ENCODE measurements at regions not wholly inside any gene's neighbourhood (a gene's known extent, or its start where the extent isn't known, plus 50 kb on each side); places are given as distances from the start of the nearest gene placed in this dataset.

- Histone ChIP-seq H3K79me2 (replicated peaks; ENCODE audit: insufficient read depth) (no peaks in the 10 kb centered on the region), H3K27ac (ENCODE audit: low read depth) (no peak overlapping the region), H3K36me3 (ENCODE audit: insufficient read depth) (no peaks in the 10 kb centered on the region), H3K27me3 (ENCODE audit: insufficient read depth) (no peaks in the 10 kb centered on the region), H2AFZ (no peak overlapping the region), H3K9me2 (ENCODE audit: insufficient read depth) (peaks cover 16% of the 10 kb centered on the region), H3K4me2 (no peak overlapping the region), H3F3A (replicated peaks; ENCODE audit: low read depth) (no peaks in the 10 kb centered on the region), H3K4me1 (ENCODE audit: insufficient read depth) (peaks cover 3% of the 10 kb centered on the region; the same call in 1 of the 2 replicates), H3K4me3 (no peak overlapping the region), H4K20me1 (replicated peaks; ENCODE audit: insufficient read depth) (no peaks in the 10 kb centered on the region; the same call in 1 of the 2 replicates)
- peaks cover 23% of the 10 kb centered on the region for H3K4me1 Mint-ChIP-seq
- no peak overlapping the region for H3K27ac Mint-ChIP-seq
- H3K9me3 Mint-ChIP-seq = no peaks in the 10 kb centered on the region
- ATAC-seq (no peak), DNase-seq (ENCODE audit: low spot score) (no peak)
- H3K36me3 Mint-ChIP-seq (ENCODE audit: low read depth) = no peaks in the 10 kb centered on the region; the same call in 1 of the 3 replicates
- no peak for TF ChIP-seq NANOG (IDR thresholded peaks at IDR 0.05; ENCODE audit: borderline replicate concordance)
- no peak for TF ChIP-seq EZH2 (IDR thresholded peaks at IDR 0.05; ENCODE audit: low read depth, unreplicated experiment)
- no peak for TF ChIP-seq CREB1 (CRISPR knock-in tag; IDR thresholded peaks at IDR 0.05; ENCODE audit: low read depth)
- TF ChIP-seq, protein P1, sequence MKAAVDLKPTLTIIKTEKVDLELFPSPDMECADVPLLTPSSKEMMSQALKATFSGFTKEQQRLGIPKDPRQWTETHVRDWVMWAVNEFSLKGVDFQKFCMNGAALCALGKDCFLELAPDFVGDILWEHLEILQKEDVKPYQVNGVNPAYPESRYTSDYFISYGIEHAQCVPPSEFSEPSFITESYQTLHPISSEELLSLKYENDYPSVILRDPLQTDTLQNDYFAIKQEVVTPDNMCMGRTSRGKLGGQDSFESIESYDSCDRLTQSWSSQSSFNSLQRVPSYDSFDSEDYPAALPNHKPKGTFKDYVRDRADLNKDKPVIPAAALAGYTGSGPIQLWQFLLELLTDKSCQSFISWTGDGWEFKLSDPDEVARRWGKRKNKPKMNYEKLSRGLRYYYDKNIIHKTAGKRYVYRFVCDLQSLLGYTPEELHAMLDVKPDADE (IDR thresholded peaks at IDR 0.05) = no peak
- no peak for TF ChIP-seq JUNB (IDR thresholded peaks at IDR 0.05; ENCODE audit: unreplicated experiment)
- TF ChIP-seq CTCF (conservative IDR thresholded peaks at IDR 0.05; ENCODE audit: low read depth in 2 of 2) = no peak
- no peak overlapping the region for H3K4me3 Mint-ChIP-seq
- peaks cover 3% of the 10 kb centered on the region for H3K27me3 Mint-ChIP-seq (ENCODE audit: insufficient read depth, low read depth, poor library complexity)
Observed at GRCh38 chr6:111980971-111981840, 72.7 kb upstream of the CCN6 start.

DNA sequence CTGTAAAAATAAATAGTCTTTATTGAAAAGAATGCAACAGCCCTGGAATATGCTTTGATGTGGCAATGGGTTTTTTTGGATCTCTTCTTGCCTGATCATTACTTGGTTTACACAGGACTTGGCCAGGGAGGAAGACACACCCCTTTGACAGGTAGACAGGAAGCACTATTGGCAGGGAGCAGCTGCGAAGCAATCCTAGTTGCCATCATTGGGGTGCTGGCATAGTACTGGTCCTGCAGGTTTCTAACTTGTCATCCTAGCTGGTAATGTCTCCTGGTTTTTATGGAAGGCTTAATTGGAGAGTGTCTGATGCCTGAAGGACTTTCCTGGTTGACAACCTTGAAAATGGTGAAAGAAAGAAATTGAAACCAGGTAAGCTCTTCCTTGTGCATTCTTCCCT, 71.2 kb upstream of the CCN6 start:
- H3K27me3 Mint-ChIP-seq (ENCODE audit: insufficient read depth, low read depth, poor library complexity) = peaks cover 5% of the 10 kb centered on the region
- DNase-seq (ENCODE audit: low spot score) (no peak), ATAC-seq (no peak)
- Histone ChIP-seq H3K27me3 (ENCODE audit: insufficient read depth) (no peaks in the 10 kb centered on the region), H4K20me1 (replicated peaks; ENCODE audit: insufficient read depth) (no peaks in the 10 kb centered on the region; the same call in 1 of the 2 replicates), H2AFZ (no peak overlapping the region), H3K27ac (ENCODE audit: low read depth) (no peak overlapping the region), H3K4me3 (no peak overlapping the region), H3F3A (replicated peaks; ENCODE audit: low read depth) (no peaks in the 10 kb centered on the region), H3K4me2 (no peak overlapping the region), H3K36me3 (ENCODE audit: insufficient read depth) (no peaks in the 10 kb centered on the region; the same call in 1 of the 2 replicates), H3K4me1 (ENCODE audit: insufficient read depth) (peaks cover 3% of the 10 kb centered on the region; the same call in 1 of the 2 replicates), H3K9me2 (ENCODE audit: insufficient read depth) (peaks cover 28% of the 10 kb centered on the region), H3K79me2 (replicated peaks; ENCODE audit: insufficient read depth) (no peaks in the 10 kb centered on the region)
- no peak overlapping the region for H3K4me3 Mint-ChIP-seq
- H3K27ac Mint-ChIP-seq = no peak overlapping the region
- peaks cover 4% of the 10 kb centered on the region; the same call in 2 of the 3 replicates for H3K36me3 Mint-ChIP-seq (ENCODE audit: low read depth)
- peaks cover 4% of the 10 kb centered on the region for H3K9me3 Mint-ChIP-seq
- peaks cover 30% of the 10 kb centered on the region for H3K4me1 Mint-ChIP-seq
- TF ChIP-seq STAT1 (IDR thresholded peaks at IDR 0.05; ENCODE audit: unreplicated experiment) (no peak), NANOG (IDR thresholded peaks at IDR 0.05; ENCODE audit: borderline replicate concordance) (no peak), EZH2phosphoT487 (IDR thresholded peaks at IDR 0.05; ENCODE audit: unreplicated experiment) (no peak)
- TF ChIP-seq, protein P2, sequence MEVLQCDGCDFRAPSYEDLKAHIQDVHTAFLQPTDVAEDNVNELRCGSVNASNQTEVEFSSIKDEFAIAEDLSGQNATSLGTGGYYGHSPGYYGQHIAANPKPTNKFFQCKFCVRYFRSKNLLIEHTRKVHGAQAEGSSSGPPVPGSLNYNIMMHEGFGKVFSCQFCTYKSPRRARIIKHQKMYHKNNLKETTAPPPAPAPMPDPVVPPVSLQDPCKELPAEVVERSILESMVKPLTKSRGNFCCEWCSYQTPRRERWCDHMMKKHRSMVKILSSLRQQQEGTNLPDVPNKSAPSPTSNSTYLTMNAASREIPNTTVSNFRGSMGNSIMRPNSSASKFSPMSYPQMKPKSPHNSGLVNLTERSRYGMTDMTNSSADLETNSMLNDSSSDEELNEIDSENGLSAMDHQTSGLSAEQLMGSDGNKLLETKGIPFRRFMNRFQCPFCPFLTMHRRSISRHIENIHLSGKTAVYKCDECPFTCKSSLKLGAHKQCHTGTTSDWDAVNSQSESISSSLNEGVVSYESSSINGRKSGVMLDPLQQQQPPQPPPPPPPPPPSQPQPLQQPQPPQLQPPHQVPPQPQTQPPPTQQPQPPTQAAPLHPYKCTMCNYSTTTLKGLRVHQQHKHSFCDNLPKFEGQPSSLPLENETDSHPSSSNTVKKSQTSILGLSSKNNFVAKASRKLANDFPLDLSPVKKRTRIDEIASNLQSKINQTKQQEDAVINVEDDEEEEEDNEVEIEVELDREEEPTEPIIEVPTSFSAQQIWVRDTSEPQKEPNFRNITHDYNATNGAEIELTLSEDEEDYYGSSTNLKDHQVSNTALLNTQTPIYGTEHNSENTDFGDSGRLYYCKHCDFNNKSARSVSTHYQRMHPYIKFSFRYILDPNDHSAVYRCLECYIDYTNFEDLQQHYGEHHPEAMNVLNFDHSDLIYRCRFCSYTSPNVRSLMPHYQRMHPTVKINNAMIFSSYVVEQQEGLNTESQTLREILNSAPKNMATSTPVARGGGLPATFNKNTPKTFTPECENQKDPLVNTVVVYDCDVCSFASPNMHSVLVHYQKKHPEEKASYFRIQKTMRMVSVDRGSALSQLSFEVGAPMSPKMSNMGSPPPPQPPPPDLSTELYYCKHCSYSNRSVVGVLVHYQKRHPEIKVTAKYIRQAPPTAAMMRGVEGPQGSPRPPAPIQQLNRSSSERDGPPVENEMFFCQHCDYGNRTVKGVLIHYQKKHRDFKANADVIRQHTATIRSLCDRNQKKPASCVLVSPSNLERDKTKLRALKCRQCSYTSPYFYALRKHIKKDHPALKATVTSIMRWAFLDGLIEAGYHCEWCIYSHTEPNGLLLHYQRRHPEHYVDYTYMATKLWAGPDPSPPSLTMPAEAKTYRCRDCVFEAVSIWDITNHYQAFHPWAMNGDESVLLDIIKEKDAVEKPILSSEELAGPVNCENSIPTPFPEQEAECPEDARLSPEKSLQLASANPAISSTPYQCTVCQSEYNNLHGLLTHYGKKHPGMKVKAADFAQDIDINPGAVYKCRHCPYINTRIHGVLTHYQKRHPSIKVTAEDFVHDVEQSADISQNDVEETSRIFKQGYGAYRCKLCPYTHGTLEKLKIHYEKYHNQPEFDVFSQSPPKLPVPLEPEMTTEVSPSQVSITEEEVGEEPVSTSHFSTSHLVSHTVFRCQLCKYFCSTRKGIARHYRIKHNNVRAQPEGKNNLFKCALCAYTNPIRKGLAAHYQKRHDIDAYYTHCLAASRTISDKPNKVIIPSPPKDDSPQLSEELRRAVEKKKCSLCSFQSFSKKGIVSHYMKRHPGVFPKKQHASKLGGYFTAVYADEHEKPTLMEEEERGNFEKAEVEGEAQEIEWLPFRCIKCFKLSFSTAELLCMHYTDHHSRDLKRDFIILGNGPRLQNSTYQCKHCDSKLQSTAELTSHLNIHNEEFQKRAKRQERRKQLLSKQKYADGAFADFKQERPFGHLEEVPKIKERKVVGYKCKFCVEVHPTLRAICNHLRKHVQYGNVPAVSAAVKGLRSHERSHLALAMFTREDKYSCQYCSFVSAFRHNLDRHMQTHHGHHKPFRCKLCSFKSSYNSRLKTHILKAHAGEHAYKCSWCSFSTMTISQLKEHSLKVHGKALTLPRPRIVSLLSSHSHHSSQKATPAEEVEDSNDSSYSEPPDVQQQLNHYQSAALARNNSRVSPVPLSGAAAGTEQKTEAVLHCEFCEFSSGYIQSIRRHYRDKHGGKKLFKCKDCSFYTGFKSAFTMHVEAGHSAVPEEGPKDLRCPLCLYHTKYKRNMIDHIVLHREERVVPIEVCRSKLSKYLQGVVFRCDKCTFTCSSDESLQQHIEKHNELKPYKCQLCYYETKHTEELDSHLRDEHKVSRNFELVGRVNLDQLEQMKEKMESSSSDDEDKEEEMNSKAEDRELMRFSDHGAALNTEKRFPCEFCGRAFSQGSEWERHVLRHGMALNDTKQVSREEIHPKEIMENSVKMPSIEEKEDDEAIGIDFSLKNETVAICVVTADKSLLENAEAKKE (CRISPR knock-in tag; IDR thresholded peaks at IDR 0.05) = no peak

All from GM23338 (cell line).